ENCODE measurements at regions not wholly inside any gene's neighbourhood (a gene's known extent, or its start where the extent isn't known, plus 50 kb on each side); places are given as distances from the start of the nearest gene placed in this dataset.

- Histone ChIP-seq H3K36me3 (ENCODE audit: control insufficient read depth in 2 of 2, insufficient read depth in 2 of 2, low read length in 1 of 2) (no peaks in the 10 kb centered on the region), H3K4me1 (ENCODE audit: control insufficient read depth in 2 of 2, insufficient read depth in 2 of 2, low read length in 1 of 2) (peaks cover 4 to 6% of the 10 kb centered on the region in 2 donors), H3K27ac (ENCODE audit: low read depth in 2 of 2, low read length in 1 of 2) (no peak overlapping the region), H3K9me3 (ENCODE audit: control insufficient read depth in 2 of 2, insufficient read depth in 1 of 2, low read depth in 1 of 2, low read length in 1 of 2) (peaks cover 0 to 8% of the 10 kb centered on the region in 2 donors), H3K27me3 (ENCODE audit: control insufficient read depth in 1 of 2, insufficient read depth in 2 of 2, low read length in 2 of 2) (no peaks in the 10 kb centered on the region), H3K4me3 (ENCODE audit: low read depth in 1 of 2, low read length in 2 of 2) (no peak overlapping the region)
- 91 to 93% methylated on average over 23 of the region's 23 CpGs for WGBS, 2 donors
Measured at GRCh38 chr6:170180671-170181337, 110.1 kb downstream of the DLL1 start.

- H3K27me3 ChIP-seq (ENCODE audit: control insufficient read depth in 1 of 2, insufficient read depth in 2 of 2, low read length in 2 of 2): no peaks in the 10 kb centered on the region
- H3K4me3 ChIP-seq (ENCODE audit: low read depth in 1 of 2, low read length in 2 of 2): no peak overlapping the region
- 73 to 77% methylated on average over 10 of the region's 10 CpGs for WGBS, 2 donors
- peaks cover 0 to 8% of the 10 kb centered on the region in 2 donors for H3K9me3 ChIP-seq (ENCODE audit: control insufficient read depth in 2 of 2, insufficient read depth in 1 of 2, low read depth in 1 of 2, low read length in 1 of 2)
- H3K27ac ChIP-seq (ENCODE audit: low read depth in 2 of 2, low read length in 1 of 2): no peak overlapping the region
- H3K36me3 ChIP-seq (ENCODE audit: control insufficient read depth in 2 of 2, insufficient read depth in 2 of 2, low read length in 1 of 2): no peaks in the 10 kb centered on the region
- peaks cover 4 to 6% of the 10 kb centered on the region in 2 donors for H3K4me1 ChIP-seq (ENCODE audit: control insufficient read depth in 2 of 2, insufficient read depth in 2 of 2, low read length in 1 of 2)
Measured at GRCh38 chr6:170179616-170180324, 111.1 kb downstream of the DLL1 start.

- H3K4me3 ChIP-seq (ENCODE audit: low read depth in 1 of 2, low read length in 2 of 2): no peak overlapping the region
- H3K9me3 ChIP-seq (ENCODE audit: control insufficient read depth in 2 of 2, insufficient read depth in 1 of 2, low read depth in 1 of 2, low read length in 1 of 2): peaks cover 0 to 8% of the 10 kb centered on the region in 2 donors
- H3K27ac ChIP-seq (ENCODE audit: low read depth in 2 of 2, low read length in 1 of 2): peak overlapping the region; percentile 39 to 66
- no peaks in the 10 kb centered on the region for H3K36me3 ChIP-seq (ENCODE audit: control insufficient read depth in 2 of 2, insufficient read depth in 2 of 2, low read length in 1 of 2)
- no peaks in the 10 kb centered on the region for H3K27me3 ChIP-seq (ENCODE audit: control insufficient read depth in 1 of 2, insufficient read depth in 2 of 2, low read length in 2 of 2)
- 48 to 49% methylated on average over 30 of the region's 30 CpGs for WGBS, 2 donors
- peaks cover 4 to 6% of the 10 kb centered on the region in 2 donors for H3K4me1 ChIP-seq (ENCODE audit: control insufficient read depth in 2 of 2, insufficient read depth in 2 of 2, low read length in 1 of 2)
Measured at GRCh38 chr6:170178561-170179477, 112.1 kb downstream of the DLL1 start.

GRCh38 chr6:170177772-170178560 lies 112.9 kb downstream of the DLL1 start:
- no peak overlapping the region for H3K27ac ChIP-seq (ENCODE audit: low read depth in 2 of 2, low read length in 1 of 2)

GRCh38 chr6:170176898-170177771 lies 113.7 kb downstream of the DLL1 start:
- Histone ChIP-seq H3K27ac (ENCODE audit: low read depth in 2 of 2, low read length in 1 of 2) (no peak overlapping the region), H3K4me1 (ENCODE audit: control insufficient read depth in 2 of 2, insufficient read depth in 2 of 2, low read length in 1 of 2) (peaks cover 4 to 6% of the 10 kb centered on the region in 2 donors), H3K36me3 (ENCODE audit: control insufficient read depth in 2 of 2, insufficient read depth in 2 of 2, low read length in 1 of 2) (no peaks in the 10 kb centered on the region), H3K27me3 (ENCODE audit: control insufficient read depth in 1 of 2, insufficient read depth in 2 of 2, low read length in 2 of 2) (no peaks in the 10 kb centered on the region), H3K9me3 (ENCODE audit: control insufficient read depth in 2 of 2, insufficient read depth in 1 of 2, low read depth in 1 of 2, low read length in 1 of 2) (peaks cover 0 to 4% of the 10 kb centered on the region in 2 donors), H3K4me3 (ENCODE audit: low read depth in 1 of 2, low read length in 2 of 2) (no peak overlapping the region)
- 79 to 86% methylated on average over 50 to 57 of the region's 61 CpGs for WGBS, 2 donors

More at GRCh38 chr6:170177772-170178560, 112.9 kb downstream of the DLL1 start:
- H3K9me3 ChIP-seq (ENCODE audit: control insufficient read depth in 2 of 2, insufficient read depth in 1 of 2, low read depth in 1 of 2, low read length in 1 of 2): peaks cover 0 to 8% of the 10 kb centered on the region in 2 donors
- 79 to 83% methylated on average over 26 of the region's 26 CpGs for WGBS, 2 donors
- H3K4me1 ChIP-seq (ENCODE audit: control insufficient read depth in 2 of 2, insufficient read depth in 2 of 2, low read length in 1 of 2): peaks cover 4 to 6% of the 10 kb centered on the region in 2 donors
- H3K27me3 ChIP-seq (ENCODE audit: control insufficient read depth in 1 of 2, insufficient read depth in 2 of 2, low read length in 2 of 2): no peaks in the 10 kb centered on the region
- H3K4me3 ChIP-seq (ENCODE audit: low read depth in 1 of 2, low read length in 2 of 2): no peak overlapping the region
- no peaks in the 10 kb centered on the region for H3K36me3 ChIP-seq (ENCODE audit: control insufficient read depth in 2 of 2, insufficient read depth in 2 of 2, low read length in 1 of 2)

GRCh38 chr6:170176136-170176897 lies 114.6 kb downstream of the DLL1 start:
- H3K4me3 ChIP-seq (ENCODE audit: low read depth in 1 of 2, low read length in 2 of 2): no peak overlapping the region
- H3K27ac ChIP-seq (ENCODE audit: low read depth in 2 of 2, low read length in 1 of 2): no peak overlapping the region
- H3K4me1 ChIP-seq (ENCODE audit: control insufficient read depth in 2 of 2, insufficient read depth in 2 of 2, low read length in 1 of 2): peaks cover 4 to 6% of the 10 kb centered on the region in 2 donors
- 90% methylated on average over 51 of the region's 51 CpGs for WGBS, 2 donors
- H3K36me3 ChIP-seq (ENCODE audit: control insufficient read depth in 2 of 2, insufficient read depth in 2 of 2, low read length in 1 of 2): no peaks in the 10 kb centered on the region
- no peaks in the 10 kb centered on the region for H3K27me3 ChIP-seq (ENCODE audit: control insufficient read depth in 1 of 2, insufficient read depth in 2 of 2, low read length in 2 of 2)
- peaks cover 0 to under 1% of the 10 kb centered on the region in 2 donors for H3K9me3 ChIP-seq (ENCODE audit: control insufficient read depth in 2 of 2, insufficient read depth in 1 of 2, low read depth in 1 of 2, low read length in 1 of 2)

- no peaks in the 10 kb centered on the region for H3K36me3 ChIP-seq (ENCODE audit: control insufficient read depth in 2 of 2, insufficient read depth in 2 of 2, low read length in 1 of 2)
- peaks cover 4 to 6% of the 10 kb centered on the region in 2 donors for H3K4me1 ChIP-seq (ENCODE audit: control insufficient read depth in 2 of 2, insufficient read depth in 2 of 2, low read length in 1 of 2)
- H3K9me3 ChIP-seq (ENCODE audit: control insufficient read depth in 2 of 2, insufficient read depth in 1 of 2, low read depth in 1 of 2, low read length in 1 of 2): peaks cover 0 to 3% of the 10 kb centered on the region in 2 donors
- no peak overlapping the region for H3K4me3 ChIP-seq (ENCODE audit: low read depth in 1 of 2, low read length in 2 of 2)
- no peaks in the 10 kb centered on the region for H3K27me3 ChIP-seq (ENCODE audit: control insufficient read depth in 1 of 2, insufficient read depth in 2 of 2, low read length in 2 of 2)
- 89 to 92% methylated on average over 27 to 28 of the region's 28 CpGs for whole genome bisulfite sequencing, 2 donors
- no peak overlapping the region for H3K27ac ChIP-seq (ENCODE audit: low read depth in 2 of 2, low read length in 1 of 2)
Measured at GRCh38 chr6:170175644-170176135, 115.2 kb downstream of the DLL1 start.

Data from esophagus (tissue), 2 donors.